ENCODE measurements at regions not wholly inside any gene's neighbourhood (a gene's known extent, or its start where the extent isn't known, plus 50 kb on each side); places are given as distances from the start of the nearest gene placed in this dataset.

DNA sequence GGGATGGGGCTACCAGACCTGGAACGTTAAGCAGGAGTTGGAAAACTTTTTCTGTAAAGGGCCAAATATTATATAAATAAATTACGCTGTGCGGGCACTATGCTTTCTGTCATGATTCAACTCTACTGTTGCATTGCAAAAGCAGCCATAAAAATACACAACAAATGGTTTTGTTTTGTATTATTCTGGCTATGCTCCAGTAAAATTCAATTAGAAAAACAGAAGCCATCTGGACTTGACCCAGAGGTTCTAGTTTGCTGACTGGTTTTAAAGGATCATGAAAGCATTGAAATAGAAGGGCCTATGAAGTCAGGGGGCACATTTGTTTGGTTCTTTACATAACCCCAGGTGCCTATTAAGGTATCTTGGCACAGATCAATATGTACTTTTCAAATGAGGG, 647.4 kb upstream of the LMCD1 start:
- Histone ChIP-seq H3K9me1 (ENCODE audit: insufficient read depth, low read length) (no peaks in the 10 kb centered on the region), H3K18ac (ENCODE audit: low read depth, low read length) (no peak overlapping the region), H4K20me1 (ENCODE audit: insufficient read depth, low read length) (no peaks in the 10 kb centered on the region), H2BK120ac (ENCODE audit: low read depth, low read length) (no peak overlapping the region), H3K14ac (replicated peaks; ENCODE audit: low read depth, low read length) (no peak overlapping the region), H2BK20ac (ENCODE audit: low read depth, low read length) (no peak overlapping the region), H3K79me1 (ENCODE audit: low read depth in 1 of 2, low read length in 2 of 2) (no peaks in the 10 kb centered on the region), H3K36me3 (ENCODE audit: control insufficient read depth, insufficient read depth, low read length) (no peaks in the 10 kb centered on the region), H4K8ac (ENCODE audit: low read depth in 2 of 2, low read length in 2 of 2) (no peak overlapping the region), H3K4me2 (ENCODE audit: low read depth, low read length) (no peak overlapping the region), H3K4me1 (ENCODE audit: control insufficient read depth, insufficient read depth, low read length) (no peaks in the 10 kb centered on the region), H2AFZ (replicated peaks; ENCODE audit: low read length, poor library complexity) (no peak overlapping the region), H2BK5ac (ENCODE audit: low read depth, low read length, poor library complexity, severe bottlenecking) (no peak overlapping the region), H2AK9ac (replicated peaks; ENCODE audit: low read depth, low read length, poor library complexity) (no peak overlapping the region), H3K27me3 (ENCODE audit: control insufficient read depth, insufficient read depth, low read length) (no peaks in the 10 kb centered on the region), H3K23ac (ENCODE audit: low read depth, low read length) (no peak overlapping the region), H3K9ac (ENCODE audit: low read depth, low read length) (no peak overlapping the region), H3K9me3 (ENCODE audit: control insufficient read depth, insufficient read depth, low read length) (peaks cover 10% of the 10 kb centered on the region), H3K4ac (ENCODE audit: low read depth, low read length) (no peak overlapping the region), H2BK15ac (ENCODE audit: low read depth, low read length) (no peak overlapping the region), H4K91ac (ENCODE audit: insufficient read depth, low read depth, low read length) (no peak overlapping the region), H3K56ac (ENCODE audit: extremely low read depth, insufficient read depth, low read length) (no peak overlapping the region), H2AK5ac (ENCODE audit: low read depth, low read length) (no peak overlapping the region), H3K4me3 (ENCODE audit: insufficient read depth, low read depth, low read length) (no peak overlapping the region), H4K5ac (ENCODE audit: low read depth, low read length) (no peak overlapping the region), H3K27ac (ENCODE audit: insufficient read depth, low read length) (no peak overlapping the region)
- no peak for DNase-seq
- no peak for ATAC-seq (ENCODE audit: low read depth)
- intact Hi-C loops (cut with micrococcal nuclease) = no loop called here
- TF ChIP-seq MAFK (IDR thresholded peaks at IDR 0.05; ENCODE audit: low read depth, low read length) = no peak
- in situ Hi-C loops (cut with MboI; ENCODE audit: low sequenced_read_pairs) = no loop called here
- BruUV-seq (replicated peaks) = no TSS peak
- ChIA-PET CTCF (no interaction called here), POLR2A (ENCODE audit: unreplicated experiment) (no interaction called here)
- dilution Hi-C loops (cut with HindIII; ENCODE audit: low sequenced_read_pairs, unreplicated experiment) = no loop called here
- no CpG with 5 or more reads among the region's 3 CpGs for WGBS, 2 experiments (ENCODE audit: extremely low coverage in 2 of 2, insufficient read length in 1 of 2)

Measured in IMR-90 (cell line).